ENCODE measurements at regions not wholly inside any gene's neighbourhood (a gene's known extent, or its start where the extent isn't known, plus 50 kb on each side); places are given as distances from the start of the nearest gene placed in this dataset.

DNA sequence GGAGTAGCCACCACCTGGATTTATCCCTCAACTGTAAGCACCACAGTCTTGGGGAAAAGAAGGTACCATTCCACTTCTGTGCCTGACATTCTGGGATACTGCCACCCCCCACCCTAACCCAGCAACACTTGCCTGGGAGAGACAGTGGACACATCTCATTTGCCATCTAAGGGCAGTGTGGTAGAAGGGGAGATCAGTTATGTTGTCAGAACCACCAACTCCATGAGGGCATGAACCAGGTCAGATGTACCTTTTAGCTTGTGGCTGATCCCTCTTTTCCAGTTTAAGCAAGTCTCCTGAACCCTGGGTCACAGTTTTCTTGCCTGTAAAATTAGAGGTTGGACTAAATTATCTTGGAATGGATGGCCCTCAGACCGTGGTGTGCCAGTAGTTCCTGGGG is 165.5 kb downstream of the SCP2D1 start:
- no peaks in the 10 kb centered on the region for H3K36me3 ChIP-seq (replicated peaks in 1 of 2; ENCODE audit: control insufficient read depth in 1 of 2, insufficient read depth in 2 of 2, low read length in 1 of 2)
- no peak overlapping the region for H3K9ac ChIP-seq
- no peak for DNase-seq
- no peaks in the 10 kb centered on the region for H4K20me1 ChIP-seq (ENCODE audit: insufficient read depth)
- H3K27ac ChIP-seq (ENCODE audit: low read depth in 2 of 2, low read length in 1 of 2): no peak overlapping the region
- no peak overlapping the region for H3K4me2 ChIP-seq
- no peaks in the 10 kb centered on the region for H3K9me2 ChIP-seq
- no peak overlapping the region for H3K4me3 ChIP-seq (ENCODE audit: low read depth in 2 of 2, low read length in 1 of 2)
- peaks cover 0 to 2% of the 10 kb centered on the region in 2 experiments; a peak in 1 of 4 replicates for H3K4me1 ChIP-seq (ENCODE audit: control insufficient read depth in 1 of 2, insufficient read depth in 2 of 2, low read depth in 1 of 2, low read length in 1 of 2)
- TF ChIP-seq MXI1 (IDR thresholded peaks at IDR 0.05; ENCODE audit: low read depth, low read length) (no peak), GATA2 (CRISPR knock-in tag; IDR thresholded peaks at IDR 0.05) (no peak), EZH2phosphoT487 (IDR thresholded peaks at IDR 0.05; ENCODE audit: borderline replicate concordance, low read depth) (no peak), JUND (IDR thresholded peaks at IDR 0.05) (no peak), RXRA (IDR thresholded peaks at IDR 0.05; ENCODE audit: borderline replicate concordance, low read depth) (no peak), MEF2A (IDR thresholded peaks at IDR 0.05; ENCODE audit: borderline replicate concordance, low read depth) (no peak), FOXJ3 (CRISPR knock-in tag; IDR thresholded peaks at IDR 0.05) (no peak), TEAD4 (IDR thresholded peaks at IDR 0.05; ENCODE audit: borderline replicate concordance, insufficient read depth) (no peak), YY1 (IDR thresholded peaks at IDR 0.05; ENCODE audit: low read depth) (no peak), EP300 (IDR thresholded peaks at IDR 0.05; ENCODE audit: borderline replicate concordance in 1 of 2, low read depth in 1 of 2, low read length in 1 of 2) (no peak), TAF1 (IDR thresholded peaks at IDR 0.05; ENCODE audit: borderline replicate concordance, low read depth, low read length) (no peak), SIN3A (IDR thresholded peaks at IDR 0.05; ENCODE audit: borderline replicate concordance, low read depth, low read length) (no peak), TCF12 (IDR thresholded peaks at IDR 0.05) (no peak), ELF1 (IDR thresholded peaks at IDR 0.05) (no peak)
- TF ChIP-seq, protein P1, sequence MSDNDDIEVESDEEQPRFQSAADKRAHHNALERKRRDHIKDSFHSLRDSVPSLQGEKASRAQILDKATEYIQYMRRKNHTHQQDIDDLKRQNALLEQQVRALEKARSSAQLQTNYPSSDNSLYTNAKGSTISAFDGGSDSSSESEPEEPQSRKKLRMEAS (IDR thresholded peaks at IDR 0.05; ENCODE audit: low read depth): no peak
- TF ChIP-seq, protein P2, sequence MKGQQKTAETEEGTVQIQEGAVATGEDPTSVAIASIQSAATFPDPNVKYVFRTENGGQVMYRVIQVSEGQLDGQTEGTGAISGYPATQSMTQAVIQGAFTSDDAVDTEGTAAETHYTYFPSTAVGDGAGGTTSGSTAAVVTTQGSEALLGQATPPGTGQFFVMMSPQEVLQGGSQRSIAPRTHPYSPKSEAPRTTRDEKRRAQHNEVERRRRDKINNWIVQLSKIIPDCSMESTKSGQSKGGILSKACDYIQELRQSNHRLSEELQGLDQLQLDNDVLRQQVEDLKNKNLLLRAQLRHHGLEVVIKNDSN (IDR thresholded peaks at IDR 0.05; ENCODE audit: borderline replicate concordance, low read depth): no peak
- TF ChIP-seq, protein P3, sequence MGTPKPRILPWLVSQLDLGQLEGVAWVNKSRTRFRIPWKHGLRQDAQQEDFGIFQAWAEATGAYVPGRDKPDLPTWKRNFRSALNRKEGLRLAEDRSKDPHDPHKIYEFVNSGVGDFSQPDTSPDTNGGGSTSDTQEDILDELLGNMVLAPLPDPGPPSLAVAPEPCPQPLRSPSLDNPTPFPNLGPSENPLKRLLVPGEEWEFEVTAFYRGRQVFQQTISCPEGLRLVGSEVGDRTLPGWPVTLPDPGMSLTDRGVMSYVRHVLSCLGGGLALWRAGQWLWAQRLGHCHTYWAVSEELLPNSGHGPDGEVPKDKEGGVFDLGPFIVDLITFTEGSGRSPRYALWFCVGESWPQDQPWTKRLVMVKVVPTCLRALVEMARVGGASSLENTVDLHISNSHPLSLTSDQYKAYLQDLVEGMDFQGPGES (IDR thresholded peaks at IDR 0.05; ENCODE audit: low read depth, low read length): no peak
- TF ChIP-seq, protein P4, sequence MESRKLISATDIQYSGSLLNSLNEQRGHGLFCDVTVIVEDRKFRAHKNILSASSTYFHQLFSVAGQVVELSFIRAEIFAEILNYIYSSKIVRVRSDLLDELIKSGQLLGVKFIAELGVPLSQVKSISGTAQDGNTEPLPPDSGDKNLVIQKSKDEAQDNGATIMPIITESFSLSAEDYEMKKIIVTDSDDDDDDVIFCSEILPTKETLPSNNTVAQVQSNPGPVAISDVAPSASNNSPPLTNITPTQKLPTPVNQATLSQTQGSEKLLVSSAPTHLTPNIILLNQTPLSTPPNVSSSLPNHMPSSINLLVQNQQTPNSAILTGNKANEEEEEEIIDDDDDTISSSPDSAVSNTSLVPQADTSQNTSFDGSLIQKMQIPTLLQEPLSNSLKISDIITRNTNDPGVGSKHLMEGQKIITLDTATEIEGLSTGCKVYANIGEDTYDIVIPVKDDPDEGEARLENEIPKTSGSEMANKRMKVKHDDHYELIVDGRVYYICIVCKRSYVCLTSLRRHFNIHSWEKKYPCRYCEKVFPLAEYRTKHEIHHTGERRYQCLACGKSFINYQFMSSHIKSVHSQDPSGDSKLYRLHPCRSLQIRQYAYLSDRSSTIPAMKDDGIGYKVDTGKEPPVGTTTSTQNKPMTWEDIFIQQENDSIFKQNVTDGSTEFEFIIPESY (IDR thresholded peaks at IDR 0.05; ENCODE audit: borderline replicate concordance, low read depth): no peak
- TF ChIP-seq, protein P5, sequence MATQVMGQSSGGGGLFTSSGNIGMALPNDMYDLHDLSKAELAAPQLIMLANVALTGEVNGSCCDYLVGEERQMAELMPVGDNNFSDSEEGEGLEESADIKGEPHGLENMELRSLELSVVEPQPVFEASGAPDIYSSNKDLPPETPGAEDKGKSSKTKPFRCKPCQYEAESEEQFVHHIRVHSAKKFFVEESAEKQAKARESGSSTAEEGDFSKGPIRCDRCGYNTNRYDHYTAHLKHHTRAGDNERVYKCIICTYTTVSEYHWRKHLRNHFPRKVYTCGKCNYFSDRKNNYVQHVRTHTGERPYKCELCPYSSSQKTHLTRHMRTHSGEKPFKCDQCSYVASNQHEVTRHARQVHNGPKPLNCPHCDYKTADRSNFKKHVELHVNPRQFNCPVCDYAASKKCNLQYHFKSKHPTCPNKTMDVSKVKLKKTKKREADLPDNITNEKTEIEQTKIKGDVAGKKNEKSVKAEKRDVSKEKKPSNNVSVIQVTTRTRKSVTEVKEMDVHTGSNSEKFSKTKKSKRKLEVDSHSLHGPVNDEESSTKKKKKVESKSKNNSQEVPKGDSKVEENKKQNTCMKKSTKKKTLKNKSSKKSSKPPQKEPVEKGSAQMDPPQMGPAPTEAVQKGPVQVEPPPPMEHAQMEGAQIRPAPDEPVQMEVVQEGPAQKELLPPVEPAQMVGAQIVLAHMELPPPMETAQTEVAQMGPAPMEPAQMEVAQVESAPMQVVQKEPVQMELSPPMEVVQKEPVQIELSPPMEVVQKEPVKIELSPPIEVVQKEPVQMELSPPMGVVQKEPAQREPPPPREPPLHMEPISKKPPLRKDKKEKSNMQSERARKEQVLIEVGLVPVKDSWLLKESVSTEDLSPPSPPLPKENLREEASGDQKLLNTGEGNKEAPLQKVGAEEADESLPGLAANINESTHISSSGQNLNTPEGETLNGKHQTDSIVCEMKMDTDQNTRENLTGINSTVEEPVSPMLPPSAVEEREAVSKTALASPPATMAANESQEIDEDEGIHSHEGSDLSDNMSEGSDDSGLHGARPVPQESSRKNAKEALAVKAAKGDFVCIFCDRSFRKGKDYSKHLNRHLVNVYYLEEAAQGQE (IDR thresholded peaks at IDR 0.05; ENCODE audit: low read depth, low read length): no peak
- TF ChIP-seq, protein P6, sequence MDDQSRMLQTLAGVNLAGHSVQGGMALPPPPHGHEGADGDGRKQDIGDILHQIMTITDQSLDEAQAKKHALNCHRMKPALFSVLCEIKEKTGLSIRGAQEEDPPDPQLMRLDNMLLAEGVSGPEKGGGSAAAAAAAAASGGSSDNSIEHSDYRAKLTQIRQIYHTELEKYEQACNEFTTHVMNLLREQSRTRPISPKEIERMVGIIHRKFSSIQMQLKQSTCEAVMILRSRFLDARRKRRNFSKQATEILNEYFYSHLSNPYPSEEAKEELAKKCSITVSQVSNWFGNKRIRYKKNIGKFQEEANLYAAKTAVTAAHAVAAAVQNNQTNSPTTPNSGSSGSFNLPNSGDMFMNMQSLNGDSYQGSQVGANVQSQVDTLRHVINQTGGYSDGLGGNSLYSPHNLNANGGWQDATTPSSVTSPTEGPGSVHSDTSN (IDR thresholded peaks at IDR 0.05): no peak
- no peak overlapping the region for H2AFZ ChIP-seq (ENCODE audit: low read depth)
- H3F3A ChIP-seq (replicated peaks; ENCODE audit: insufficient read depth): no peaks in the 10 kb centered on the region
- no peaks in the 10 kb centered on the region for H3K27me3 ChIP-seq (ENCODE audit: insufficient read depth)
- POLR2A ChIA-PET: no interaction called here
- CTCF ChIA-PET: interaction anchor here (0.9 kb wide), 1 partner anchor 16 kb away, joined by 3 read pairs; no protein-coding TSS in a partner anchor
- 0% methylated on average over 1 of the region's 1 CpG for WGBS (ENCODE audit: low lambda C conversion rate)
- H3K9me3 ChIP-seq: no peaks in the 10 kb centered on the region
- H3K79me2 ChIP-seq (ENCODE audit: insufficient read depth): no peaks in the 10 kb centered on the region
